A549 (cell line): ENCODE measurements at regions not wholly inside any gene's neighbourhood (a gene's known extent, or its start where the extent isn't known, plus 50 kb on each side); places are given as distances from the start of the nearest gene placed in this dataset.

Source experiments
- ATAC-seq, 2 experiments: fragments of 200-7000 bp in 1 of 2; fragments of >200 bp in 1 of 2; cut with Nextera tagmentation in 1 of 2; cut with Tn5 transposase in 1 of 2; 3 replicates each; pipeline versions ENCODE4 v1.8.0 to v1.9.1; 2018 to 2020; ENCODE audit warnings: mild to moderate bottlenecking in 1 of 2, moderate library complexity in 1 of 2
- CTCF ChIA-PET: fragments of 300-600 bp; sonication (Branson Sonifier 250); formaldehyde crosslinking; extraction: SDS; loops from one replicate; lab custom pipeline; 2021; ENCODE audit warnings: antibody characterized with exemption, inconsistent platforms; lab: Yijun Ruan, JAX
- POLR2A ChIA-PET: fragments of 350-600 bp; formaldehyde crosslinking; extraction: SDS; loops from one replicate; lab custom pipeline; 2021; ENCODE audit warnings: antibody characterized with exemption, inconsistent platforms; lab: Yijun Ruan, JAX
- DNase-seq, 2 experiments: peaks; one replicate each; pipeline versions ENCODE4 v3.0.0 to v3.0.0-alpha.2; 2011 to 2016; ENCODE audit warnings: low read depth in 1 of 2, low spot score in 1 of 2
- FAIRE-seq: peaks from 2 replicates; lab custom pipeline; 2011; peaks lifted over from hg19 to GRCh38; lab: Jason Lieb, UNC
- H3K27ac ChIP-seq, 2 experiments: fragments of >200 bp; sonication (Bioruptor Twin); formaldehyde crosslinking; 3 replicates each; pipeline ENCODE4 v1.5.1; 2016 to 2017
- H3K4me1 ChIP-seq: fragments of >200 bp; sonication (Bioruptor Twin); formaldehyde crosslinking; 3 replicates; pipeline ENCODE4 v1.6.1; 2016
- H3K4me2 ChIP-seq: fragments of >200 bp; sonication (Bioruptor Twin); formaldehyde crosslinking; 3 replicates; pipeline ENCODE4 v1.6.1; 2016
- H3K4me3 ChIP-seq: fragments of >200 bp; sonication (Bioruptor Twin); formaldehyde crosslinking; 3 replicates; pipeline ENCODE4 v1.5.1; 2016
- H3K9me3 ChIP-seq: fragments of >200 bp; sonication (Bioruptor Twin); formaldehyde crosslinking; 3 replicates; pipeline ENCODE4 v1.6.1; 2016
- CBX8 ChIP-seq: fragments of 200-600 bp; sonication (generic); IDR thresholded peaks from 2 replicates; pipeline ENCODE4 v1.6.1; 2016
- CHD2 ChIP-seq: fragments of 150-350 bp; IDR thresholded peaks from 2 replicates; pipeline ENCODE4 v1.6.1; 2014; ENCODE audit warnings: low read length; ENCODE audit not compliant: partially characterized antibody
- CHD4 ChIP-seq: fragments of 200-600 bp; sonication (generic); IDR thresholded peaks from 2 replicates; pipeline ENCODE4 v1.6.1; 2016; ENCODE audit warnings: antibody characterized with exemption, mild to moderate bottlenecking, borderline replicate concordance
- EHF ChIP-seq: fragments of 250-450 bp; sonication (Bioruptor Pico); IDR thresholded peaks from 2 replicates; pipeline ENCODE4 v1.5.0; 2020; ENCODE audit warnings: mild to moderate bottlenecking
- EP300 ChIP-seq, 2 experiments: fragments of >200 bp; sonication (Bioruptor Twin); formaldehyde crosslinking; IDR thresholded peaks; 2 replicates in 1 of 2; 3 replicates in 1 of 2; pipeline ENCODE4 v1.6.1; 2016 to 2017
- FOSL2 ChIP-seq, 2 experiments: fragments of 450-650 bp in 1 of 2; fragments of >200 bp in 1 of 2; sonication (Bioruptor Twin) in 1 of 2; formaldehyde crosslinking; IDR thresholded peaks; 2 replicates each; pipeline versions ENCODE4 v1.5.0 to v1.6.1; 2016 to 2020; ENCODE audit warnings: mild to moderate bottlenecking in 1 of 2, moderate library complexity in 1 of 2
- FOXS1 ChIP-seq: fragments of 250-450 bp; sonication (Bioruptor Pico); IDR thresholded peaks from 2 replicates; pipeline ENCODE4 v1.5.0; 2020; ENCODE audit warnings: mild to moderate bottlenecking, moderate library complexity
- HDAC2 ChIP-seq: fragments of 200-600 bp; sonication (generic); IDR thresholded peaks from 2 replicates; pipeline ENCODE4 v1.6.1; 2016
- HOXB13 ChIP-seq: fragments of 250-450 bp; sonication (Bioruptor Pico); IDR thresholded peaks from 2 replicates; pipeline ENCODE4 v1.5.0; 2020; ENCODE audit warnings: low read depth, mild to moderate bottlenecking, moderate library complexity
- JUNB ChIP-seq: fragments of >200 bp; sonication (Bioruptor Twin); formaldehyde crosslinking; IDR thresholded peaks from 2 replicates; pipeline ENCODE4 v1.6.1; 2016
- MAFK ChIP-seq: fragments of 450-650 bp; IDR thresholded peaks from 2 replicates; pipeline ENCODE4 v1.6.1; 2014; ENCODE audit not compliant: partially characterized antibody
- NFE2L2 ChIP-seq: fragments of 150-350 bp; conservative IDR thresholded peaks from 2 replicates; pipeline ENCODE4 v1.6.1; 2014; ENCODE audit warnings: low read length
- NPAS2 ChIP-seq: fragments of 250-450 bp; sonication (Bioruptor Pico); IDR thresholded peaks from 2 replicates; pipeline ENCODE4 v1.8.0; 2022; ENCODE audit warnings: mild to moderate bottlenecking, moderate library complexity, borderline replicate concordance
- RAD21 ChIP-seq, 2 experiments: fragments of >200 bp in 1 of 2; sonication (Bioruptor Twin) in 1 of 2; formaldehyde crosslinking in 1 of 2; IDR thresholded peaks in 1 of 2; conservative IDR thresholded peaks in 1 of 2; 2 replicates in 1 of 2; 3 replicates in 1 of 2; pipeline ENCODE4 v1.6.1; 2012 to 2018; ENCODE audit warnings: inconsistent platforms in 1 of 2
- RARB ChIP-seq: fragments of 250-450 bp; sonication (Bioruptor Pico); IDR thresholded peaks from 2 replicates; pipeline ENCODE4 v1.8.0; 2021; ENCODE audit warnings: mild to moderate bottlenecking, moderate library complexity
- SMC3 ChIP-seq: fragments of >200 bp; sonication (Bioruptor Twin); formaldehyde crosslinking; IDR thresholded peaks from 3 replicates; pipeline ENCODE4 v1.6.1; 2018; ENCODE audit warnings: inconsistent platforms
- SREBF2 ChIP-seq: fragments of 450-650 bp; IDR thresholded peaks from 2 replicates; pipeline ENCODE4 v1.6.1; 2014; ENCODE audit warnings: mild to moderate bottlenecking, moderate library complexity
- TFCP2L1 ChIP-seq: fragments of 250-450 bp; sonication (Bioruptor Pico); IDR thresholded peaks from 2 replicates; pipeline ENCODE4 v1.5.0; 2021; ENCODE audit warnings: mild to moderate bottlenecking
- ZFP36 ChIP-seq: fragments of 450-650 bp; IDR thresholded peaks from 2 replicates; pipeline ENCODE4 v1.6.1; 2014; ENCODE audit warnings: borderline replicate concordance; ENCODE audit not compliant: partially characterized antibody
- WGBS: methylation state at CpG from one replicate; pipeline ENCODE4 v1.1.6; 2017; ENCODE audit errors: missing lambda C conversion rate; 5-methylcytosine and 5-hydroxymethylcytosine counted together
- TF ChIP-seq, protein P1 (sequence below): fragments of 450-650 bp; IDR thresholded peaks from 2 replicates; pipeline ENCODE4 v1.6.1; 2014; ENCODE audit warnings: antibody characterized with exemption
- TF ChIP-seq, protein P2 (sequence below): fragments of 250-450 bp; sonication (Bioruptor Pico); IDR thresholded peaks from 2 replicates; pipeline ENCODE4 v1.5.0; 2021; ENCODE audit warnings: mild to moderate bottlenecking, moderate library complexity, borderline replicate concordance
- TF ChIP-seq, protein P3 (sequence below): fragments of >200 bp; sonication (Bioruptor Twin); formaldehyde crosslinking; IDR thresholded peaks from 3 replicates; pipeline ENCODE4 v1.6.1; 2016
- TF ChIP-seq, protein P4 (sequence below): fragments of 250-450 bp; sonication (Bioruptor Pico); IDR thresholded peaks from 2 replicates; pipeline ENCODE4 v1.5.0; 2020; ENCODE audit warnings: low read depth, mild to moderate bottlenecking, moderate library complexity
- TF ChIP-seq, protein P5 (sequence below): fragments of >200 bp; sonication (Bioruptor Twin); formaldehyde crosslinking; IDR thresholded peaks from 2 replicates; pipeline ENCODE4 v1.6.1; 2016
- TF ChIP-seq, protein P6 (sequence below): IDR thresholded peaks from 2 replicates; pipeline ENCODE4 v1.6.1; 2012

DNA sequence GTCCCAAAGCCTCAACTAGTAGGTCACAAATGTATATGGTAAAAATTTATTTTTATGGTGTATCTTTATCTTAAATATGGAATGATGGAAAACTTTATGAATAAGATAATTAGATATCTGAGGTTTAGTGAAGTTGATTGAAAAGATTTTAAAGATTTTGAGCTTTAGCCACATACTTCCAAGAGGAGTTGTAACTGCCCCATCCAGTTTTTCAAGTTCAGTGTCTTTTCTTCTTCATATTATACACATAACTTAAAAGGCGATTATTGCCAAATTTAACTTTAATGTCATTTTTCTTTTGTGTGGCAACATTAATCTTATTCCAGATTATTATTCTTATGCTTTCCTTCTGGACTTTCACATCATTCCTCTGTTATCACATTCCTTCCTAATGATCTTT, 266.4 kb downstream of the TINAG start:
- DNase-seq = no peak
- FAIRE-seq = no peak
- no peak for TF ChIP-seq ZFP36
- no peak for TF ChIP-seq EHF
- no peak for TF ChIP-seq EP300 (IDR thresholded peaks at IDR 0.05)
- TF ChIP-seq, protein P1, sequence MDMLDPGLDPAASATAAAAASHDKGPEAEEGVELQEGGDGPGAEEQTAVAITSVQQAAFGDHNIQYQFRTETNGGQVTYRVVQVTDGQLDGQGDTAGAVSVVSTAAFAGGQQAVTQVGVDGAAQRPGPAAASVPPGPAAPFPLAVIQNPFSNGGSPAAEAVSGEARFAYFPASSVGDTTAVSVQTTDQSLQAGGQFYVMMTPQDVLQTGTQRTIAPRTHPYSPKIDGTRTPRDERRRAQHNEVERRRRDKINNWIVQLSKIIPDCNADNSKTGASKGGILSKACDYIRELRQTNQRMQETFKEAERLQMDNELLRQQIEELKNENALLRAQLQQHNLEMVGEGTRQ = no peak
- no peak for TF ChIP-seq NFE2L2
- TF ChIP-seq, protein P2, sequence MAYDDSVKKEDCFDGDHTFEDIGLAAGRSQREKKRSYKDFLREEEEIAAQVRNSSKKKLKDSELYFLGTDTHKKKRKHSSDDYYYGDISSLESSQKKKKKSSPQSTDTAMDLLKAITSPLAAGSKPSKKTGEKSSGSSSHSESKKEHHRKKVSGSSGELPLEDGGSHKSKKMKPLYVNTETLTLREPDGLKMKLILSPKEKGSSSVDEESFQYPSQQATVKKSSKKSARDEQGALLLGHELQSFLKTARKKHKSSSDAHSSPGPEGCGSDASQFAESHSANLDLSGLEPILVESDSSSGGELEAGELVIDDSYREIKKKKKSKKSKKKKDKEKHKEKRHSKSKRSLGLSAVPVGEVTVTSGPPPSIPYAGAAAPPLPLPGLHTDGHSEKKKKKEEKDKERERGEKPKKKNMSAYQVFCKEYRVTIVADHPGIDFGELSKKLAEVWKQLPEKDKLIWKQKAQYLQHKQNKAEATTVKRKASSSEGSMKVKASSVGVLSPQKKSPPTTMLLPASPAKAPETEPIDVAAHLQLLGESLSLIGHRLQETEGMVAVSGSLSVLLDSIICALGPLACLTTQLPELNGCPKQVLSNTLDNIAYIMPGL (CRISPR knock-in tag) = no peak
- TF ChIP-seq, protein P3, sequence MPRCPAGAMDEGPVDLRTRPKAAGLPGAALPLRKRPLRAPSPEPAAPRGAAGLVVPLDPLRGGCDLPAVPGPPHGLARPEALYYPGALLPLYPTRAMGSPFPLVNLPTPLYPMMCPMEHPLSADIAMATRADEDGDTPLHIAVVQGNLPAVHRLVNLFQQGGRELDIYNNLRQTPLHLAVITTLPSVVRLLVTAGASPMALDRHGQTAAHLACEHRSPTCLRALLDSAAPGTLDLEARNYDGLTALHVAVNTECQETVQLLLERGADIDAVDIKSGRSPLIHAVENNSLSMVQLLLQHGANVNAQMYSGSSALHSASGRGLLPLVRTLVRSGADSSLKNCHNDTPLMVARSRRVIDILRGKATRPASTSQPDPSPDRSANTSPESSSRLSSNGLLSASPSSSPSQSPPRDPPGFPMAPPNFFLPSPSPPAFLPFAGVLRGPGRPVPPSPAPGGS = no peak
- TF ChIP-seq FOXS1 = no peak
- no peak for TF ChIP-seq CHD2
- TF ChIP-seq RARB (CRISPR knock-in tag) = no peak
- TF ChIP-seq RAD21 (conservative IDR thresholded peaks at IDR 0.05 in 1 of 2, IDR thresholded peaks at IDR 0.05 in 1 of 2) = no peak
- TF ChIP-seq HOXB13 (CRISPR knock-in tag) = no peak
- no peak for TF ChIP-seq HDAC2
- TF ChIP-seq, protein P4, sequence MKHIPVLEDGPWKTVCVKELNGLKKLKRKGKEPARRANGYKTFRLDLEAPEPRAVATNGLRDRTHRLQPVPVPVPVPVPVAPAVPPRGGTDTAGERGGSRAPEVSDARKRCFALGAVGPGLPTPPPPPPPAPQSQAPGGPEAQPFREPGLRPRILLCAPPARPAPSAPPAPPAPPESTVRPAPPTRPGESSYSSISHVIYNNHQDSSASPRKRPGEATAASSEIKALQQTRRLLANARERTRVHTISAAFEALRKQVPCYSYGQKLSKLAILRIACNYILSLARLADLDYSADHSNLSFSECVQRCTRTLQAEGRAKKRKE = no peak
- H3K4me1 ChIP-seq = no peaks in the 10 kb centered on the region
- CTCF ChIA-PET = no interaction called here
- H3K27ac ChIP-seq = no peak overlapping the region
- POLR2A ChIA-PET = no interaction called here
- no peak overlapping the region for H3K4me3 ChIP-seq
- ATAC-seq = no peak
- no peaks in the 10 kb centered on the region for H3K9me3 ChIP-seq
- no peak overlapping the region for H3K4me2 ChIP-seq
- 78% methylated on average over 1 of the region's 1 CpG for WGBS

DNA sequence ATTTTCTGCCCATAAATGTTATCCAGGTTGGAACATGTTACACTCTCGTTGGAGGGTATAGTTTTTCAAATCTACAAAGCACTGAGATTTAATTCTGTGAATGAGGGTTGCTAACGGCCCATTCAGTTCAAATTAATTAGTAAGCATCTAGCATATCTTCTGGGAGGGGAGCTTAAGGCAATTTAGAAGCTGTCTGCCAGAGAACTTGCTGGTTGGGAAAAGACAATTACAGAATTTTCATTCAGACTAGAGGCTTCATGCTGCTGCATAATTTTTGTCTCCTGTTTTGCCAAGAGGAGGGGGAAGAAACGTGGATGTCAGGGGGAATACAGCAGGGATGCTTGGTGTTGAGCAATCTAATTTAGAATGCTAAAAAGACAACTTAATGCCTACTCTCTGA, 268.3 kb upstream of the FAM83B start:
- DNase-seq = no peak
- Histone ChIP-seq H3K4me3 (no peak overlapping the region), H3K4me2 (no peak overlapping the region), H3K4me1 (no peaks in the 10 kb centered on the region), H3K9me3 (no peaks in the 10 kb centered on the region), H3K27ac (no peak overlapping the region)
- ChIA-PET CTCF (no interaction called here), POLR2A (no interaction called here)
- no peak for FAIRE-seq
- TF ChIP-seq TFCP2L1 (CRISPR knock-in tag) = no peak
- no peak for TF ChIP-seq CHD4
- TF ChIP-seq, protein P3 = no peak
- TF ChIP-seq, protein P5, sequence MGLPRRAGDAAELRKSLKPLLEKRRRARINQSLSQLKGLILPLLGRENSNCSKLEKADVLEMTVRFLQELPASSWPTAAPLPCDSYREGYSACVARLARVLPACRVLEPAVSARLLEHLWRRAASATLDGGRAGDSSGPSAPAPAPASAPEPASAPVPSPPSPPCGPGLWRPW = no peak
- no peak for TF ChIP-seq MAFK
- TF ChIP-seq, protein P6, sequence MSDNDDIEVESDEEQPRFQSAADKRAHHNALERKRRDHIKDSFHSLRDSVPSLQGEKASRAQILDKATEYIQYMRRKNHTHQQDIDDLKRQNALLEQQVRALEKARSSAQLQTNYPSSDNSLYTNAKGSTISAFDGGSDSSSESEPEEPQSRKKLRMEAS = no peak
- no peak for TF ChIP-seq SMC3
- TF ChIP-seq CHD2 = no peak
- no peak for TF ChIP-seq JUNB
- no peak for TF ChIP-seq EP300 (IDR thresholded peaks at IDR 0.05)
- TF ChIP-seq SREBF2 = no peak
- no peak for TF ChIP-seq NPAS2 (CRISPR knock-in tag)
- TF ChIP-seq, protein P4 = no peak
- no peak for TF ChIP-seq FOSL2 (IDR thresholded peaks at IDR 0.05)
- TF ChIP-seq FOSL2 (CRISPR knock-in tag; IDR thresholded peaks at IDR 0.05) = no peak
- no peak for TF ChIP-seq EHF
- TF ChIP-seq CBX8 = no peak
- WGBS = 5% methylated on average over 3 of the region's 3 CpGs
- ATAC-seq = no peak
